Jurkat, Clone E6-1 (cell line): ENCODE measurements at regions not wholly inside any gene's neighbourhood (a gene's known extent, or its start where the extent isn't known, plus 50 kb on each side); places are given as distances from the start of the nearest gene placed in this dataset.
"Not testable (repeated sequence)": the region's sequence is repeated elsewhere in the genome, so short reads cannot be mapped to it uniquely, and the experiment has no call there.

Source experiments
- DNase-seq: peaks from one replicate; pipeline ENCODE4 v3.0.0-alpha.2; 2011; ENCODE audit warnings: low read depth, low spot score
- H3K4me3 ChIP-seq: 2 replicates; pipeline ENCODE4 v1.5.1; 2011; ENCODE audit warnings: mild to moderate bottlenecking, low read length, control low read depth, moderate library complexity

GRCh38 chr7:65699715-65700356, 173.0 kb upstream of the VKORC1L1 start:
- not testable (repeated sequence) for DNase-seq, H3K4me3 ChIP-seq

GRCh38 chr7:65719123-65719798, 153.6 kb upstream of the VKORC1L1 start:
- DNase-seq, H3K4me3 ChIP-seq: not testable (repeated sequence)

- H3K4me3 ChIP-seq: no peak overlapping the region
- DNase-seq: peak; percentile 45
These were observed 150.5 kb upstream of the VKORC1L1 start for GRCh38 chr7:65722361-65722792.

DNA sequence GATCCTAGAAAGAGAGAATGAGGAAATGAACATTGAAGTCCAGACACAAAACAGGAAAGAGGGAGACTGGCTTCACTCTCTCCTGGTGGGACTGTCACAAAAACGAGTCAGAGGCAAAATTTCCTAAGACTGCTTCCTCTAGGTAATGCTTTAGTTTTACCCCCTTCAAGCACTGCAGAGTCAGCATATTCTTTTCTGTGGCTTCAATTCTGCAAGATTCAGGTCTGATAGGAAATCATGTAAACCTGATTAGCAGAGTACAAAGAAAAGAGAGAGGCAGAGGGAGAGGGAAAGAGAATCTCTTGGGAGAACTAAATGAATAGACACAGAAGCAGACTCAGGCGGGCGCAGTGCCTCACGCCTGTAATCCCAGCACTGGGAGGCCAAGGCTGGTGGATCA, 145.7 kb upstream of the VKORC1L1 start:
- not testable (repeated sequence) for H3K4me3 ChIP-seq, DNase-seq

DNA sequence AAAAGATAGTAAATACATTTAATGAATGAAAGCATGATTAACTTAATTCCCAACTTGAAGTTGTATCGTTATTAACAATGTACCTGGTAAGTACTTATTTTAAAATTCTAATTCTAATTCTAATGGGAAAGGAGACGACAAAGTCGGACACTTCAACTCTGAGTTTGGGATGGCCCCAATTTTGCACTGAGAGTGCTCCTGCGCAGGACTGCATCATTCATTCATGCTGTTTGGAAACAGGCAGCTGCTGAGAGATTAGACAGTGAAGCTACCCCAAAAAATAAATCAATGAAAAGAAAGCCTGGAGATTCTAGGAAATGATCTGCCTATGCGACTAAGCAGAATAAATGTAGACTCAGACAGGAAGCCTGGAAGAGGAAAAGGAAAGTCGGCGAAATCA, 141.7 kb upstream of the VKORC1L1 start:
- no peak for DNase-seq
- H3K4me3 ChIP-seq: no peak overlapping the region

- no peak overlapping the region for H3K4me3 ChIP-seq
- DNase-seq: no peak
These were observed 141.3 kb upstream of the VKORC1L1 start for GRCh38 chr7:65731562-65732035.

DNA sequence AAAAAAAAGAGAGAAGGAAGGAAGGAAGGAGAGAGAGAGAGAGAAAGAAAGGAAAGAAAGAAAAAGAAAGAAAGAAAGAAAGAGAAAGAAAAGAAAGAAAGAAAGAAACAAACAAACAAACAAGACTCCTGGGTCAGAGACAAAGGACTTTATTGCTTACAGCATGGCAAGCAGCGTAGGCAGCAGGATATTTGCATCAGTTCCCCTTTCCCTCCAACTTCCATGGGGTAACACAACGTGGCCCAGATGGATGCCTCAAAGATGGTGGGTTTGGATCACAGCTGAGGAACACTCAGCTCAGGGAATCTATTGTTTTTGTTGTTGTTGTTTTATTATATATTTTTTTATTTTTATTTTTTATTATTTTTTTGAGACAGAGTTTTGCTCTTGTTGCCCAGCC, 128.5 kb upstream of the VKORC1L1 start:
- no peak overlapping the region for H3K4me3 ChIP-seq
- no peak for DNase-seq

DNA sequence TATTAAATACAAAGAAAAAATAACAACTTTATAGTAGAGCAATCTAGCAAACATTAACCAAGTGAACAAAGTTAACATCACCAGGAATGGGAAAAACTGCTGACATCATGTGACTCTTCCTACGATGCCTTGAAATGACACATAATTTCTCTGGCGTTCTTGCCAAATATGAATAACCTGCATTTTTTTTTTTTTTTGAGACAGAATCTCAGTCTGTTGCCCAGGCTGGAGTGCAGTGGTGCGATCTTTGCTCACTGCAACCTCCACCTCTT, 126.5 kb upstream of the VKORC1L1 start:
- H3K4me3 ChIP-seq: no peak overlapping the region
- no peak for DNase-seq

DNA sequence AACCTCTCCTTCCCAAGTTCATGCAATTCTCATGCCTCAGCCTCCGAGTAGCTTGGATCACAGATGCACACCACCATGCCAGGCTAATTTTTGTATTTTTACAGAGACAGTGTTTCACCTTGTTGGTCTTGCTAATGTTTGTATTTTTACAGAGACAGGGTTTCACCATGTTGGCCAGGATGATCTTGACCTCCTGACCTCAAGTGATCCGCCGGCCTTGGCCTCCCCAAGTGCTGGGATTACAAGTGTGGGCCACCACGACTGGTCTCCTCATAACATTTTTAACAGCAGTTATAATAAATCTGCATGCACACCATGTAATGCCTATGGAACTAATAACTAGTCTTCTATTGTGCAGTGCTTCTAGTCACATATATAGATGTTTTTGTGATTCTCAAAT, 123.8 kb upstream of the VKORC1L1 start:
- H3K4me3 ChIP-seq: no peak overlapping the region
- DNase-seq: no peak

DNA sequence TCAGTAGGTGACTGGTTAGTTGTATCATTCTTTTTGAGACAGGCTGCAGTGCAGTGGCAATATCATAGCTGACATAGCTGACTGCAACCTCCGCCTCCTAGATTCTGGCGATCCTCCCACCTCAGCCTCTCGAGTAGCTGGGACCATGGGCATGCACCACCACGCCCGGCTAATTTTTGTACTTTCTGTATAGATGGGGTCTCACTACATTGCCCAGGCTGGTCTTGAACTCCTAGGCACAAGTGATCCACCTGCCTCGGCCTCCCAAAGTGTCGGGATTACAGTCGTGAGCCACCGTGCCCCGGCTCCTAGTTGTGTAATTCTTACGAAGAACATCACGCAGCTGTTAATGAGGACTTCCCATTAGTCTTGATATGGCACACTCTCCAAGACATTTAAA, 123.4 kb upstream of the VKORC1L1 start:
- H3K4me3 ChIP-seq: no peak overlapping the region; the same call in 1 of the 2 replicates
- DNase-seq: no peak

DNA sequence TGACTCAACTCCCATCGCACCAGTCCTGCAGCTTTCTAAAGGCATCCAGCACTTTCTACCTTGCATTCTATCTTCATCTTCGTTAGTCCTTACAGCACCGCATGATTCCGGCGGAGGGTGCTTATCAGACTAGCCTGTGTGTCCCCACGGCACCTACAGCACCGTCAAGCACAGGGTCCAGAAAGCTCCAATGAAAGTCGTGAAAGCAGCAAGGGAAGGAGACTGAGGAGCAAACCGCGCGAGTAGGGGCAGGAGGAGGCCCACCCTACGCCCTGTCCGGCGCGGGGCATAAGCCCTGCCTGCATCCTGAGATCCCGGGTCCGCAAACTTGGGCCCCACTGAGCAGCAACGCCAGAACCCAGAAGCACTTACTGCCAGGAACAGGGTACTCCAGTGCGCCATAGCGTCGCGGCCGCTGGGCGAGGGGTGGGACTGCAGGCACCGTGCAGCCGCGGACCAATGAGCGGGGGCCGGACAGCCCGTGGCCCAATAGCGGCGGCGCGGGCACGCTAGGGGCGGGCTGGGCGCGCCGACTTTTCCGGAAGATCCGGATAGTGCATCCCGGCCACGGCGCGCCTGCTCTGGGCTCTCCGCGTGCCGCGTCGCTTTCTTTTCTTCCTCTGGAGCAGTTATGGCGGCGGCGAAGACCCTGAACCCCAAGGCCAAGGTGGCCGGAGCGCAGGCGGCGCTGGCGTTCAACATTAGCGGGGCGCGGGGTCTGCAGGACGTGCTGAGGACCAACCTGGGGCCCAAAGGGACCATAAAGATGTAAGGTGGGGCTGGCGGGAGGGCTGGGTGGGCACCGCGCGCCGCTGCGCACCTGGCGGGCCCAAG, 122.1 kb upstream of the VKORC1L1 start:
- peak overlapping the region; percentile 99 for H3K4me3 ChIP-seq
- DNase-seq: peak; percentile 82

GRCh38 chr7:65754070-65754469, 118.8 kb upstream of the VKORC1L1 start:
- not testable (repeated sequence) for DNase-seq

DNA sequence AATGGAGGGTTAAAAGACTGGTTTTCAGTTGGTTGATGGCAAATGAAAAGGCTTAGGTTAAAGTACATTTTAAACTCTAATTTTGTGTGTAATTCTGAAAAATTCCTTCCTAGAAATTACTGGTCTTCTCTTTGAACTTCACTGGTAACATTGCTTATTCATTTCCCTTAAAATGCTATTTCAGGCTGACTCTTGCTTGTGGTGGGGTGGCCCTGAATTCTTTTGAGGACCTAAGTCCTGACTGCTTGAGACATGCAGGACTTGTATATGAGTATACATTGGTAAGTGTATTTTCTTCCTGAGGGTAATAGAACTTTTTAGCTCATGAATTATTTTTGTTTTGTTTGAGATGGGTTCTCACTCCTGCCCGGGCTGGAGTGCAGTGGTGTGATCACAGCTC, 113.9 kb upstream of the VKORC1L1 start:
- not testable (repeated sequence) for H3K4me3 ChIP-seq, DNase-seq

More at GRCh38 chr7:65754070-65754469, 118.8 kb upstream of the VKORC1L1 start:
- H3K4me3 ChIP-seq: not testable (repeated sequence)

DNA sequence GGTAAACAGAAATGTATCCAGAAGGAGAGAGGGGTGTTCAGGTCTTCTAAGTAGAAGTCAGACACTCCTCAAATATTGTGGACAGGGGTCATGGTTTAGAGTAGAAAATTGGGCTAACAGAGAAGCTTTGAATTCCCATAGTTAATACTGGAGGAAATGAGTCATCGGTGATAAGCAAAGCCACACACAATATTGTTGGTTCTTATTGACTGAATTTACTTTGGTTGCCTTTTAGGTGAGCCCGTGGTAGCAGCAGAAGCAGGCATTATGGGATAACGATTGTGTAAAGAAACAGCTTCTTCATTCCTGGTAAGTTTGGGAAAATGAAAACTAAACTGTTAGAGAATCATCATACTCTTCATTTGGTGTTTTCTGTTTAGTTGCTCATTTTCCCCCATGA, 110.2 kb upstream of the VKORC1L1 start:
- H3K4me3 ChIP-seq, DNase-seq: not testable (repeated sequence)

- H3K4me3 ChIP-seq, DNase-seq: not testable (repeated sequence)
These were observed 109.8 kb upstream of the VKORC1L1 start for GRCh38 chr7:65763114-65763513.

- peak overlapping the region; percentile 75 for H3K4me3 ChIP-seq
- peak; percentile 80 for DNase-seq
These were observed 102.2 kb upstream of the VKORC1L1 start for GRCh38 chr7:65770473-65771225.

DNA sequence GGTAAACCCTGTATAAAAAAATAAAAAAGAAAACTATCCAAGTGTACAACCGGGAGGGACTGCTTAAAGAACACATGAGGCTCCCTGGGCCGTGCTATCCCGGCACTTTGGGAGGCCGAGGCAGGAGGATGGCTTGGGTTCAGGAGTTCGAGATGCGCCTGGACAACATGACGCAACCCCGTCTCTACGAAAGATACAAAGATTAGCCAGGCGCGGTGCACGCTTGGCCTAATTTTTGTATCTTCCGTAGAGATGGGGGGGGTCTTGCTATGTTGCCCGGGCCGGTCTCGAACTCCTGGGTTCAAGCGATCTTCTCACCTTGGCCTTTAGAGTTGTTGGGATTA, 101.7 kb upstream of the VKORC1L1 start:
- not testable (repeated sequence) for DNase-seq
- H3K4me3 ChIP-seq: peak overlapping the region; percentile 75

DNA sequence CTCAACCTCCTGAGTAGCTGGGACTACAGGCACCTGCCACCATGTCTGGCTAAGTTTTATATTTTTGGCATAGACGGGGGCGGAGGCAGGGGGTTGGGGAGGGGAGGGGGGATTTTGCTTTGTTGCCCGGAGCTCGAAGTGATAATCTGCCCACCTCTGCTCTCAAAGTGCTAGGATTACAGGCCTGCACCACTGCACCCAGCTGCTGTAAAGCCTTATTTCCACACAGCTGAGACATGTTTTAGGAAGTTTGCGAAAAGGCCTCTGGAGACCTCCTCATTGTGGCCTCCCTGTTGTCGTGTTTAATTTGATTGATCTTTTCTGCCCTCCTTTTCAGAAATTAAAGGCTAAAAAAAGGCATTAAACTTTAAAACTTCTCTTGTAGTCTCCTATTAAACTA, 96.2 kb upstream of the VKORC1L1 start:
- not testable (repeated sequence) for DNase-seq, H3K4me3 ChIP-seq

- H3K4me3 ChIP-seq, DNase-seq: not testable (repeated sequence)
These were observed 82.9 kb upstream of the VKORC1L1 start for GRCh38 chr7:65789943-65790342.
